Stimulated activated CD4-positive, alpha-beta T cell treated with anti-CD3 and anti-CD28 coated beads, Interleukin-2, amount 100 ng/mL, for 4 hours (primary cell): ENCODE measurements at regions not wholly inside any gene's neighbourhood (a gene's known extent, or its start where the extent isn't known, plus 50 kb on each side); places are given as distances from the start of the nearest gene placed in this dataset.

Experiments
- DNase-seq: peaks from one replicate; pipeline ENCODE4 v3.0.0-alpha.2; 2020; ENCODE audit warnings: low read depth

GRCh38 chr9:90538566-90538965, 104.1 kb downstream of the DIRAS2 start:
- no peak for DNase-seq

- no peak for DNase-seq
Observed at GRCh38 chr9:90539286-90539685, 103.3 kb downstream of the DIRAS2 start.

GRCh38 chr9:90540734-90541133, 101.9 kb downstream of the DIRAS2 start:
- DNase-seq = no peak

DNA sequence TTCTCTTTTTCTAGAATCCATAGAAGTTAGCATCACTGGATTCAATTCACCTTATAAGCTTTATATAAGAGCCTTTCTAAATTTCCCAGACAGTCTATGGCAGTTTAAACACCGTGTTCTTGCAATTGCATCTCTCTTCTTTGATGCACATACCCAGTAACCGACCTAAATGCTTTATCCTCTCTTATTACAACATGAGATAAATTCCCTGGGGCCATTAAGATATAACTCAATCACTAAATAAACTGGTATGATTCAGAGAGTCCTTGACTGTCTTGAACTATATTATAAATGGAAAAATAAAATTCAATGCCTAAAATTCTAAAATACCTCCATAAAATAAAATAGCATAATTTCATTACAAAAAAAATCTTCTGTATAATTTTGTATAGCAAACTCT, 98.1 kb downstream of the DIRAS2 start:
- DNase-seq = no peak

DNA sequence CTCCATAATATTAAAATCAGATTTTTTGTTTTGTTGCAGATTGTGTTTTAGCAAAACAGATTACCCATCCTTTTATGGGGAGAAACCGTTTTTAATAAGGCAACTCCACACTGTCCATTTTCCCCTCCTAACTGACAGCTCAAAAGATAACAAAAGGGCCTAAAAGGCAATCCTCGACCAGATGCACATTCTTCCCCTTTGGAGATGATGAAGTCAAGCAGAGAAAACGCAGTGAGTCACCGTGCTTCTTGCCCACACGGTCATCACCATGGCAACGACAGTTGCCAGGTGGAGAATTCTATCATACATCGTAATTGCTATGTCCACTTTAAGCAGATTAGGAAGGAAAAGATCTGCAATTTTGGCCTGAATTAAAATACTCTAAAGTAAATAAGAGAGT, 96.4 kb downstream of the DIRAS2 start:
- DNase-seq = no peak

DNA sequence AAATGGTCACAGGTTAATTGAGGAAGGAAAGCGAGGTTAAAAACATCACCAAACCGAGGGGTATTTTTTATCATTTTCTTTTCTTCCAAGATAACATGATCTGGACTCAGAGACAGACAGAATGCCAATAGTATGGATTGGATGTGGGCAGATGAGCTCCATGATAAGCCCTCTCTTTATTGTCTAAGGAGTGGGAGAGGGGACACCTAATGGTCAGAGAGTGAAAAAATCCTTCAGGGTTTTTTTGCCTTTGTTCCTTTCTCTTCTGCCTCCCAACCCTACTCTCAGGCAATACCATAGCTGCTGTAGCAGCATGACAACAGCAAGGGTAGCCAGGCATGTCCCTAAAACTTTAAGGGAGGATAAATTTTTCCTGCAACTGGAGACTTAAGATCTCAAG, 94.7 kb downstream of the DIRAS2 start:
- no peak for DNase-seq

DNA sequence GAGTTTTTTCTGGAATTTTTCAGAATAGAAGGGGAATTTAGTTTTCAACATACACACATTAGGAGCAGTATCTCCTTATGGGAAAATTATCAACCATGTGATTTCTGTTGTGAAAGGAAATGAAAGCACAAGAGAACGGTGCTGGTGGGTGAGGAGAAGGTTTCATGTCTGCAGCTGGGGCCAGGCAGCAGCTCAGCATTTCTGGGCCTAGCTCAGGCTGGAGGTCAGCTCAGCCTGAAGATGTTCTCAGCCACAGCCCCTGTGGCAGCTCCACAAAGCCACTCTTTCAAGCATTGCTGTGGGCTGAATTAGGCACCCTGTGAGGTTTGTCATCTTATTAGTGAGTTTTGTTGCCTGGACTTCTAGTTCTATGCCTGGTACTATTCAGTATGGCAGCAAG, 90.3 kb downstream of the DIRAS2 start:
- no peak for DNase-seq

GRCh38 chr9:90555351-90556057, 87.1 kb downstream of the DIRAS2 start:
- DNase-seq = no peak

- DNase-seq = no peak
Observed at GRCh38 chr9:90556897-90557675, 85.5 kb downstream of the DIRAS2 start.

GRCh38 chr9:90559075-90560073, 83.2 kb downstream of the DIRAS2 start:
- no peak for DNase-seq
